HEK293 (cell line): ENCODE measurements at regions not wholly inside any gene's neighbourhood (a gene's known extent, or its start where the extent isn't known, plus 50 kb on each side); places are given as distances from the start of the nearest gene placed in this dataset.

Experiments used
- CTCF ChIA-PET: fragments of 350-600 bp; formaldehyde crosslinking; extraction: SDS; loops from one replicate; lab custom pipeline; 2021; ENCODE audit warnings: antibody characterized with exemption; lab: Yijun Ruan, JAX
- POLR2A ChIA-PET: fragments of 300-600 bp; formaldehyde crosslinking; extraction: SDS; loops from one replicate; lab custom pipeline; 2020; ENCODE audit warnings: antibody characterized with exemption, inconsistent platforms; lab: Yijun Ruan, JAX
- H3K27ac ChIP-seq: fragments of 200-500 bp; sonication (Bioruptor generic); 2 replicates; pipeline ENCODE4 v1.5.1; 2014; ENCODE audit warnings: low read depth, low read length, control low read depth, inconsistent platforms; ENCODE audit errors: extremely low read depth
- H3K36me3 ChIP-seq, 2 experiments: fragments of 200-500 bp in 1 of 2; sonication (Bioruptor generic) in 1 of 2; 1 replicate in 1 of 2; 2 replicates in 1 of 2; pipeline ENCODE4 v1.5.1; 2014 to 2017; ENCODE audit warnings: inconsistent platforms in 2 of 2, low read length in 2 of 2; ENCODE audit not compliant: control insufficient read depth in 2 of 2, insufficient read depth in 1 of 2
- H3K4me1 ChIP-seq: fragments of 200-500 bp; sonication (Bioruptor generic); 2 replicates; pipeline ENCODE4 v1.5.1; 2014; ENCODE audit warnings: mild to moderate bottlenecking, low read length, inconsistent platforms; ENCODE audit not compliant: control insufficient read depth, insufficient read depth
- H3K4me3 ChIP-seq: 2 replicates; pipeline ENCODE4 v1.5.1; 2011; ENCODE audit warnings: low read depth, mild to moderate bottlenecking, control low read depth, low read length, moderate library complexity
- H3K9me3 ChIP-seq: fragments of 200-500 bp; sonication (Bioruptor generic); 2 replicates; pipeline ENCODE4 v1.5.1; 2014; ENCODE audit warnings: low read depth, low read length, inconsistent platforms; ENCODE audit not compliant: control insufficient read depth, insufficient read depth
- GFI1B ChIP-seq: fragments of 450-650 bp; formaldehyde crosslinking; IDR thresholded peaks from 2 replicates; pipeline ENCODE4 v1.5.1; 2016; ENCODE audit warnings: missing biosample characterization, missing genetic modification characterization
- HOXC10 ChIP-seq: sonication (generic); formaldehyde crosslinking; IDR thresholded peaks from 2 replicates; pipeline ENCODE4 v1.8.1; 2023; ENCODE audit warnings: mild to moderate bottlenecking, missing genetic modification reagents
- KLF1 ChIP-seq: fragments of 450-650 bp; formaldehyde crosslinking; IDR thresholded peaks from 2 replicates; pipeline ENCODE4 v1.5.1; 2016; ENCODE audit warnings: missing biosample characterization, missing genetic modification characterization
- ZBTB44 ChIP-seq: fragments of 450-650 bp; IDR thresholded peaks from 2 replicates; pipeline ENCODE4 v1.5.1; 2018; ENCODE audit warnings: missing biosample characterization, mild to moderate bottlenecking, missing genetic modification characterization
- ZBTB6 ChIP-seq: fragments of 450-650 bp; formaldehyde crosslinking; IDR thresholded peaks from 2 replicates; pipeline ENCODE4 v1.5.1; 2017; ENCODE audit warnings: missing biosample characterization, missing genetic modification characterization
- ZEB2 ChIP-seq: fragments of 450-650 bp; formaldehyde crosslinking; IDR thresholded peaks from 2 replicates; pipeline ENCODE4 v1.5.1; 2016; ENCODE audit warnings: missing biosample characterization, missing genetic modification characterization
- ZNF148 ChIP-seq: fragments of 450-650 bp; formaldehyde crosslinking; IDR thresholded peaks from 2 replicates; pipeline ENCODE4 v1.5.0; 2017; ENCODE audit warnings: missing biosample characterization, missing genetic modification characterization, borderline replicate concordance
- ZNF221 ChIP-seq: fragments of 450-650 bp; formaldehyde crosslinking; IDR thresholded peaks from 2 replicates; pipeline ENCODE4 v1.5.1; 2017; ENCODE audit warnings: missing biosample characterization, missing genetic modification characterization, borderline replicate concordance
- ZNF24 ChIP-seq: fragments of 450-650 bp; formaldehyde crosslinking; IDR thresholded peaks from 2 replicates; pipeline ENCODE4 v1.5.1; 2016; ENCODE audit warnings: missing biosample characterization, missing genetic modification characterization
- ZNF292 ChIP-seq: fragments of 450-650 bp; formaldehyde crosslinking; IDR thresholded peaks from 2 replicates; pipeline ENCODE4 v1.5.1; 2016; ENCODE audit warnings: low read depth, missing biosample characterization, missing genetic modification characterization, borderline replicate concordance
- ZNF302 ChIP-seq: fragments of 450-650 bp; formaldehyde crosslinking; IDR thresholded peaks from 2 replicates; pipeline ENCODE4 v1.5.1; 2016; ENCODE audit warnings: missing biosample characterization, missing genetic modification characterization, low read depth
- ZNF335 ChIP-seq: fragments of 450-650 bp; formaldehyde crosslinking; conservative IDR thresholded peaks from 2 replicates; pipeline ENCODE4 v1.5.1; 2016; ENCODE audit warnings: missing biosample characterization, missing genetic modification characterization
- ZNF350 ChIP-seq: fragments of 450-650 bp; formaldehyde crosslinking; IDR thresholded peaks from 2 replicates; pipeline ENCODE4 v1.5.0; 2017; ENCODE audit warnings: missing biosample characterization, mild to moderate bottlenecking, missing genetic modification characterization
- ZNF426 ChIP-seq: fragments of 450-650 bp; formaldehyde crosslinking; IDR thresholded peaks from 2 replicates; pipeline ENCODE4 v1.5.1; 2017; ENCODE audit warnings: missing biosample characterization, missing genetic modification characterization, mild to moderate bottlenecking, inconsistent platforms, moderate library complexity
- ZNF518A ChIP-seq: fragments of 450-650 bp; formaldehyde crosslinking; conservative IDR thresholded peaks from 2 replicates; pipeline ENCODE4 v1.5.1; 2016; ENCODE audit warnings: low read depth, missing biosample characterization, missing genetic modification characterization
- ZNF549 ChIP-seq: fragments of 450-650 bp; IDR thresholded peaks from 2 replicates; pipeline ENCODE4 v1.5.1; 2018; ENCODE audit warnings: missing biosample characterization, missing genetic modification characterization, mild to moderate bottlenecking, inconsistent platforms, moderate library complexity
- ZNF654 ChIP-seq: fragments of 450-650 bp; formaldehyde crosslinking; IDR thresholded peaks from 2 replicates; pipeline ENCODE4 v1.5.1; 2016; ENCODE audit warnings: low read depth, missing biosample characterization, missing genetic modification characterization
- ZNF76 ChIP-seq: fragments of 450-650 bp; formaldehyde crosslinking; IDR thresholded peaks from 2 replicates; pipeline ENCODE4; 2016; ENCODE audit warnings: low read depth, missing biosample characterization, missing genetic modification characterization, borderline replicate concordance
- ZNF830 ChIP-seq: fragments of 450-650 bp; IDR thresholded peaks from 2 replicates; pipeline ENCODE4 v1.5.0; 2018; ENCODE audit warnings: missing biosample characterization, missing genetic modification characterization, low read depth, mild to moderate bottlenecking, moderate library complexity

GRCh38 chr17:79429864-79430494, 180.9 kb downstream of the RBFOX3 start (continued):
- peak; percentile 96 for TF ChIP-seq ZNF518A (tag by site-specific recombination)
- peak; percentile 45 for TF ChIP-seq ZNF654 (tag by site-specific recombination)
- no peak for TF ChIP-seq ZBTB6 (tag by site-specific recombination)
- no peak for TF ChIP-seq ZNF302 (tag by site-specific recombination)
- no peak for TF ChIP-seq ZNF24
- TF ChIP-seq ZNF549 (tag by site-specific recombination): no peak
- TF ChIP-seq ZNF426 (tag by site-specific recombination): peak; percentile 93
- no peak for TF ChIP-seq ZNF221
- TF ChIP-seq, all 188 proteins: peak for 35

- Histone ChIP-seq H3K4me3 (no peak overlapping the region), H3K27ac (no peak overlapping the region), H3K36me3 (no peaks in the 10 kb centered on the region), H3K4me1 (no peaks in the 10 kb centered on the region), H3K9me3 (no peaks in the 10 kb centered on the region)
- ChIA-PET POLR2A (no interaction called here), CTCF (interaction anchor here (0.7 kb wide), 1 partner anchor 161 kb away, joined by 4 read pairs; no protein-coding TSS in a partner anchor)
- TF ChIP-seq ZNF335 (tag by site-specific recombination): no peak
- TF ChIP-seq ZNF148 (tag by site-specific recombination): no peak
- TF ChIP-seq HOXC10: no peak
- no peak for TF ChIP-seq ZNF350
- no peak for TF ChIP-seq ZNF830 (tag by site-specific recombination)
- no peak for TF ChIP-seq ZBTB44 (tag by site-specific recombination)
- TF ChIP-seq KLF1 (tag by site-specific recombination): no peak
- TF ChIP-seq ZNF292 (tag by site-specific recombination): no peak
- no peak for TF ChIP-seq ZNF518A (tag by site-specific recombination)
- no peak for TF ChIP-seq ZEB2
- TF ChIP-seq GFI1B (tag by site-specific recombination): no peak
- TF ChIP-seq ZNF76: no peak
Measured at GRCh38 chr17:79428988-79429387, 181.9 kb downstream of the RBFOX3 start.
